Stimulated activated CD4-positive, alpha-beta T cell treated with anti-CD3 and anti-CD28 coated beads, Interleukin-1b, Interleukin-23, amount 100 ng/mL, for 4 hours (primary cell): ENCODE measurements at regions not wholly inside any gene's neighbourhood (a gene's known extent, or its start where the extent isn't known, plus 50 kb on each side); places are given as distances from the start of the nearest gene placed in this dataset.

ENCODE experiments used
- DNase-seq, 2 donors: peaks; one replicate each; pipeline ENCODE4 v3.0.0-alpha.2; 2020; ENCODE audit warnings: low read depth in 2 of 2

GRCh38 chr2:42933824-42934254 lies 141.5 kb upstream of the HAAO start:
- no peak for DNase-seq

- no peak for DNase-seq
Observed at GRCh38 chr2:42932271-42933151, 140.1 kb upstream of the HAAO start.

GRCh38 chr2:42931818-42932195 lies 139.4 kb upstream of the HAAO start:
- no peak for DNase-seq

GRCh38 chr2:42931146-42931817 lies 138.9 kb upstream of the HAAO start:
- DNase-seq: no peak

- no peak for DNase-seq
Observed at GRCh38 chr2:42930025-42930581, 137.7 kb upstream of the HAAO start.

GRCh38 chr2:42929546-42930024 lies 137.2 kb upstream of the HAAO start:
- no peak for DNase-seq

GRCh38 chr2:42928692-42929545 lies 136.5 kb upstream of the HAAO start:
- DNase-seq: no peak

- no peak for DNase-seq
Observed at GRCh38 chr2:42928161-42928691, 135.8 kb upstream of the HAAO start.

DNA sequence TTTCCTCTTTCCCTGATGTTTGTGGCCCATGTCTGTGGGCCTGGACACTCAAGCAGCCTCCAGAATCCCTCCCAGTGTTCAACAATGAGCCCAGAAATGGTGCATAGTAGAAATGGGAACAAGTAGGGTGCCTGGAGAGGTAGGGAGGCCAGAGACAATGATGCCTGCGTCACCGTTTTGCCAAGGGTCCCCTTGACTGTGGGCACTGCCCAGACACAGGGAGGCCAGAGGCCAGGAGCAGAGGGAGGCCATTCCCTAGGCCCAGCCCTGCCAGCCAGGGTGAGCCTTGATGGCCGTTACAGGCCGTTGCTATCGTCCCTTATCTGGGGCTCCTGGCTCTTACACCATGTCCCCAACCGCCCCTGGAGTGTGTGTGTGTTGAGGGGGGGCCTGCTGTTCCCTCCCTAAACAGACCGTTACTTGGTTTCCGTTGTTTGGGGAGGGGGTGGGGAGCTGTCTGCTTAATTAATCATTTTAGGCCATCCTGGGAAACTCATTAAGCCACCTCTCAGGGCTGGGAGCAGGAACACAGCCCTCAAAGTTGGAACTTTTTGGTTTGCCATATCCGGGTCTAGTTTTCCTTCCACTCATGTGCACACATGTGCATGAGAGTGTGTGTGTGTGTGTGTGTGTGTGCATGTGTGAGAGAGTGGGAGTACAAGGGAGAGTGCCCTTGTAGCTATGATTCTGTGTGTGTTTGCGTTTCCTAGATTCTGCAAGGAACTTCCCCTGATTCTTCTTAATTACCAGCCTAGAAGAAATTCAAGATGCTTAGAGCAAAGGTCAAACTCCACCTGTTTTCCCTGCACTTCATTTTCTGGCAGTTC lies 135.2 kb upstream of the HAAO start:
- no peak for DNase-seq

- DNase-seq: no peak
Observed at GRCh38 chr2:42926434-42927333, 134.3 kb upstream of the HAAO start.

DNA sequence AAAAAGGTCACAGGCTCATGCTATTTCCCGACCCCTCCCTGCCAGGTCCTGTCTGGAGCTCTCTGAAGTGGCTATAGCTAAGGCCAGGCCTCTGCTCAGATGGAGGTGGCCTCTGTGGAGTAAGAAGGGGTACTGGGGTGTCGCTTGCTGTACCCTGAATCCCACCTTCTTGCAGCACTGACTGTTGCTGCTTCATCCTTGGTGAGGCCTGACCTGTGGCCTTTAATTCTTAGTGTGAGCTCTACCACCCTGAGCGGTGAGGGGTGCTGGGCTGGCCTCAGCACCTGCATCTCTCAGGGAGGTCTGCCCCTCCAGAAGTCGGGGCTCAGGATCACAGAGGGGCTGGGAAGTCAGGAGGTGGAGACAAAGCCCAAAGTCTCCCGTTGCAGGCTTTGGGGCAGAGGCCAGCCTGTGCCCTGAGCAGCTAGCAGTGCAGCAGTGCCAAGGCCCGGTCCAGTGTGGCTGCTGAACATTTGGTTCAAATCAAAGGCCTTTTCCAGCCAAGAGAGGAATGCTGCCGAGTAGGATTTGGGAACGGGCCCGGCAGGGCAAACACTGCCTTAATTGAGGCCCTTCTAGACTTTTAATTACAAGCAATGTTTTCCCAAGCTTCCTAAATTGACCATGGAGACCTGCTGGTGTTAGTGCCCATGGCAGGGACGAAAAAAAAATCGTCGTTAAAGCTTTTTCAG lies 133.5 kb upstream of the HAAO start:
- DNase-seq: no peak

DNA sequence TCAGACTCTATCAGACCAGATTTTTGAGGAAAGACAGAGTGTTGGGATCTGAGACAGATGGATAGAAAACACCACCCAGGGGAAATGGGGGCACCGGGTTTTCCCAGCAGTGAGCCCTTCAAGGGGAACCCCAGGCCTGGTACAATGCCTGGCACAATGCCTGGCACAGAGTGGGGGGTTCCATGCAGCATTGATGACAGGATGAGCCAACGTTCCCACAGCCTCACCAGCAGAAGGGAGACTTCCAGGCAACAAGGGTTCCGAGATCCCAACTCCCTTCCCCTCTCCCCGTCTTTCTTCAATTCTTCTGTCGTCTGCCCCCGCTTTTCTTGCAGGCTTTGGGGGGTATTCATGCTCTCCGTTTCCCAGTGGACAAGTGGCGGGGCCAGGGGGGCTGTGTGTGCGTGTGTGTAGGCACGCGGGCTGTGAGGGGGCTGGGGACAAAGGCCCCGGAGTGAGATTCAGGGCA lies 132.1 kb upstream of the HAAO start:
- no peak for DNase-seq

- DNase-seq: no peak
Observed at GRCh38 chr2:42923580-42924417, 131.4 kb upstream of the HAAO start.

DNA sequence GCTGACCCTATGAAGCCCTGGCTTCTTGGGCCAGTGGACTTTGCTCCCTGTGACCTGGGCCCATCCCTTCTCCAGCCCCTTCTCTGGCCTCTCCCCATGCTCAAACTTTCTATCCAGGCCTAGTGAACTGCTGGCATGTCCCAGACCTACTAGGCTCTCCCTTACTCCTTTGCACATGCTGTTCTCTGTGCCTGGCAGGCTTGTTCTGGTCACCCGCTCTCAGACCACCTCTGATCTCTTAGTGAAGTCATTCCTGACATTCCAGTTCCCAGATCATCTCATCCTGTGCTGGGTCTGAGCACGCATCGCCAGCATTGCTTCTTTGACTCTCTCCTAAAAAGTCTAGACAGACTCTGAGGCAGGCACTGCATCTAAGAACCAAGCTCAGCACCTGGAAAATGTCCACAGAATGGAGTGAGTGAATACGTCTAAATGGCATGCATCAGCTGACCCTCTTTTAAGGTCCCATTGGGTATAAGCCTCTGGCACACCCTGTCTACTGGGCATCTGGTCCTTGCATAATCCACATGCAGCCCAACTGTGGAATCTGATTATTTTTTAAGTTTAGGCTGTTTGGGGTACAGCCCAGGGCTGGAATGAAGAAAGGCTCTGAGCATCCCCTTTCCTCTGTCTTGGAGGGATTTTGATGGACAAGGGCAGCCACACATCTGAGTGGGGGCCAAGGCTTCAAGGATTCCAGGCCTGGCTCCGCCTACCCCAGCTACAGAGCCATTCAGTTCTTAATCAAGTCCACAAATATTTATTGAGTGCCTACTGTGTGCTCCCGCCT lies 130.6 kb upstream of the HAAO start:
- no peak for DNase-seq

GRCh38 chr2:42922293-42922692 lies 129.9 kb upstream of the HAAO start:
- DNase-seq: no peak

DNA sequence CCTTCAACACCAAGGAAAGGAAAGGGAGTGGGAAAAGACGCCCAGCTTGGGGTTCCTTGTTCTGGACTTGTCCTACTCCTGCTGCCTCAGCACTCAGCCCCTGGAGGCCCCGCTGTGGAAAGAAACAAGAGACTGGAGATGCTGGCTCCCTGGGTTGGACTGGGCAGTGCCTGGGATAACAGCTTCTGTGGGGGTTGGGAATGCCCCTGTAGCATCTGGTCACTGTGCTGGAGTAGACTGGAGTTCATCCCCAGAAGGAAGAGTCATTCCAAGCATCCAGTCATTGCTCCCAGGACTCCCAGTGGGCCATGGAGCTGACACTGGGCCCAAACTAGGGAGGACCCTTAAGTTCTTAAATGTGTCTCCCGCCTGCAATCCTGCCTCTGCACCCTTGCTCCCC lies 129.3 kb upstream of the HAAO start:
- no peak for DNase-seq

DNA sequence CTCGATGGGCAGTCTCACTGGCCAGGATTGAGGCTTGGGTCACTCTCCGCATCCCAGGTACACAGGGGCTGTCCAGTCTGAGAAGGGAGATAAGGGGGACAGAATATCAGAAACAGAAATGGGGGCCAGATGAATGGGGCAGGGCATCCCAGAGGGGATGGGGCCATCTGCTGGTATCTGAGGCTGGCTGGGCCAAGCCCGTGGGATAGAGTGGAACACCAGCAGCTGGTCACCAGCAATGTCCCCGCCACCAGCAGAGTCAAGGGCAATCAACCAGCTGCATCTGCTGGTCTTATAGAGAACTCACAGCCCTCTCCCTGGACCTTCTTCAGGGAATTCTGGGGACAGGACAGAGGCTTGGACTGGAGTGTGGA lies 128.8 kb upstream of the HAAO start:
- no peak for DNase-seq
